DMS153 (cell line): ENCODE measurements at regions not wholly inside any gene's neighbourhood (a gene's known extent, or its start where the extent isn't known, plus 50 kb on each side); places are given as distances from the start of the nearest gene placed in this dataset.

ENCODE experiments used
- DNase-seq: peaks from one replicate; lab custom pipeline; 2025; lab: John Stamatoyannopoulos, UW

DNA sequence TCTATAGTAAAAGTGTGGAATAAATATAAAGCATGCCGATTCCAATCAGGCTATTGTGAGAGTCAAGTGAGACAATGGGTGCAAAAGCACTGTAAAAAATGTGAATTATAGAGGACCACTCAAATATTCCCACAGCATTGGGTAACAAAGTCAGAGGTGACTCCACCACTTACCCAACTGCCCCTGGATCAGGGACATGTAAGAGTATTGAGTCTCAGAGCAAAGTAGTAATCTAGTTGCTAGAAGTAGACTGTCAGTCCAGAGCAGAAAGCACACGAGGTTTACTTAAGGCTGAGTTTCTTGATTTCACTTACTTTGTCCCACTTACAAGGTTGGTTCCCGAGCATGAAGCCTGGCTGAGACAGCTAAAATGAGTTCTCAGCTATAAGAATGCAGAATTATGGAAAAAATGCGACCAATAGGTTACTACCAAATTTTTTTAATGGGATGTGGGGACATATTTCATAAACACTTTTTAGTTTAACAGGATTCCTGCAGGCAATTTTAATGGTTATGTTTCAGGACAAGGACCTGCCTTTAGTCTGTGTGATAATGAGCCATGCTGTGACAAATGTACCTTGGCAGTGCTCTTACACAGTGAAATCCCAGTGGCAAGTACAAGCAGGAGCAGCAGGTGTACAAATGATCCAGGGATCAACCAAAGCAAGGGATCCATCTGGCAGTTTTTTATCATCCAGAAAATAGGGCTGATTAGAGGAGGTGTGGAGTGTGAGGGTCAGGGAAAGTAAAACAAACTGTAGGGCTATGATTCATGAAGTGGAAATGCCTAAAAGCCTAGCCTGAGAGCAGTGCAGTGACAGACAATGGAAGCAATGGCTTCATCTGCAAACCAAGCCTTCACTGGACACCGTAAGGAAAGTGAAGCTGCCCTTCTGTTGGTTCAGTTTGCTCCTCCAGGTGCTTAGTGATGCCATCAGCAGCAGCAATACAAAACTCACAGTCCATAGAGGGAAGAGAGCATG lies 156.2 kb upstream of the SPAG17 start:
- DNase-seq = no peak

- DNase-seq = no peak
Measured at GRCh38 chr1:118339400-118340124, 154.5 kb upstream of the SPAG17 start.

- no peak for DNase-seq
Measured at GRCh38 chr1:118338936-118339335, 153.9 kb upstream of the SPAG17 start.

GRCh38 chr1:118337346-118337745 lies 152.3 kb upstream of the SPAG17 start:
- DNase-seq = no peak

DNA sequence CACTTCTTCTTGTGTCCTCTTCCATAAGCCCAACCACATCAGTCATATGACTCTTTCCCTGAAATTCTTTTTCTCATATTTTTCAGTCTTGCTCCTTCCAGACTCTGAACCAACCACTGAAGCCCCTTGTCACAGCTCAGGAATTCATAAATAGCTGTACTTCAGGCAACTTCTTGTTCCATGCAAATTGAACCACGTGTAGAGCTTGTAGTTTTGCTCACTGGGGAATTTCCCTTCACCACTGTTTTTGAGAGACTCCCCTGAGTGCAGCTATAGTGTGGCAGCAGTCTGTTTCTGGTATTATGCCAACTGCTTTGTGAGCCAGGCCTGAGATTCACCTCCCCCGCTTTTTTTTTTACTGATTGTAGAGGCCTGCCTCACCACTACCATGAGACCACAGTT lies 150.3 kb upstream of the SPAG17 start:
- peak; percentile 18 for DNase-seq

- no peak for DNase-seq
Measured at GRCh38 chr1:118334506-118334905, 149.5 kb upstream of the SPAG17 start.

DNA sequence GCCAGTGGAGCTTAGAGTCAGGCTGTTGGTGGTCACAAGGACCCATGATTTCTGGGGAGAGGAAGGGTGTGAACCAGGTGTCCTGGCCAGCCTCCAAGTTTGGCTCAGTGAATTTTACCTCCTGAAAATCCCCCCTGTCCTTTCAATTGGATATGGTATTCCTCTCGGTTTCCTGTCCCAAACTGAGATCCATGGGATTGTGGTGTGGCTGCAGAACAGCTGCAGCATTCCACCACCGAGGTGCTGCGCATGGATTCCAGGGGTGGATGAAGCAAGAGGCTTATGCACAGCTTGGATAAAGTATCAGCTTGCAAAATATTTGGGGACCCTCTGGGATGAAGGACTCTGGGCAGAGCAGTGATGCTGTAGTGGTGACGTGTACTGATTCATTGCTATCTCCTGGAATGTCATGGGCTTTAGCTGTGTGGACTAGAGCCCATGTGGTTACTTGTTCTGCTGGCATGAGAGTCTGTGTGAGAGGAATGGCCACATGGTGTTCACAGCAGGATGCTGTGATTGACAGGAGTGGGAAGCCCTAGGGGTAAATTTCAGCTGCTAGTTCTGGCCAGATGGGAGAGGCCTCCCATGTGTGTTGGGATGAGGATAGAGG lies 148.7 kb upstream of the SPAG17 start:
- no peak for DNase-seq

DNA sequence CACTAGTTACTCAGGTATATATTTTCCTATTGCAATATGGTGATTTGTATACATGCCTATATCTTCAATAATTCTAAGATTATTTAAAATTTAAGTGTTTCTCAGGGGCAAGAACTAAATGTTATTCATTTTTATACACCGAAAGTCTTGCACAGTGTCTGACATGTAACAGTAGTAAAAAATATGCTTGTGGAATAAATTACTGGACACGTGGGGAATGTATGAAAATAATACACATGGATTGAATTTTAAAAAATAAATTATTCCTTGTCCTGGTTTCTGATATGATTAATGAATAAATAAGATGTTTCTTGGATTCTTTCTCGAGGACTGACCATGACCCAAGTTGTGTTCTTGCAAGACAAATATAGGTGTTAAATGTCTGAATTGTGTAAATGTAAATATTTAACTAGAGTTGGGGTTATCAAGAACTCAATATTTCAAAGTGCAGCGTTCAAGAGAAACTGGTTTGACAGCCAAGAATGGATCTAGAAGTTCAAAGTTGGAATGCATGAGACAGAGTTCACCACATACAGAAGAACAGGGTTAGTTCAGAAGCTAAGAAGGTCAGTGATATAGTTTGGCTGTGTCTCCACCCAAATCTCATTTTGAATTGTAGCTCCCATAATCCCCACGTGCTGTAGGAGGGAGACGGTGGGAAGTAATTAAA lies 142.1 kb upstream of the SPAG17 start:
- no peak for DNase-seq

DNA sequence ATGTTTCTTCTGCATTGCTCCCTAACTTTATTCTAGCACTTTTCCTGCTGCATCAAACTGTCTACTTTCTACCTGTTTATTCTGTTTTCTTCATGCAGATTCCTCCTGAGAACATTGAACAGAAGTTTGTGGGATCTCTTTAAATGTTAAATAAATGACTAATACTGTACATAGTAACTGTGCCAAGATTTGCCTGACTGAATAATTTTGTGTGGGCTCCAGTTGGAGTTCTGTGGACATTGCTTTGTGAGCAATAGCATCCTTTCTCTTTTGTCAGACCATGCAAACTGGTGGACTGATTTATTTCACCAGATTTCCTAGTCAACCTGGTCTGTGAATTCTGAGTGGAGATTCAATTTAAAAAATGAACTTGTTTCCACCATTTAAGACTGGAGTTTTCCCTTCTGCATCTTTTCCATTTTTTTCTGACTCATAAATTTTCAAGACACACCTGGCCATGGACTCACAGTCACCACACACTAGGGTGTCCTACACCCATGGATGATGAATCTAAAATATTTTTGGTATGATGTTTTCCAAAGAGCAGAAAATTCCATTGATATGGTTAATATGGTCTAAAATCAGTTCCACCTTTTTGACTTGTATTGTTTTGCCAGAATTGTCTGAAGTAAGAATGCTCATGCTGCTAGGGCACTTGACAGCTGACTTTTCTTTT lies 140.7 kb upstream of the SPAG17 start:
- no peak for DNase-seq

DNA sequence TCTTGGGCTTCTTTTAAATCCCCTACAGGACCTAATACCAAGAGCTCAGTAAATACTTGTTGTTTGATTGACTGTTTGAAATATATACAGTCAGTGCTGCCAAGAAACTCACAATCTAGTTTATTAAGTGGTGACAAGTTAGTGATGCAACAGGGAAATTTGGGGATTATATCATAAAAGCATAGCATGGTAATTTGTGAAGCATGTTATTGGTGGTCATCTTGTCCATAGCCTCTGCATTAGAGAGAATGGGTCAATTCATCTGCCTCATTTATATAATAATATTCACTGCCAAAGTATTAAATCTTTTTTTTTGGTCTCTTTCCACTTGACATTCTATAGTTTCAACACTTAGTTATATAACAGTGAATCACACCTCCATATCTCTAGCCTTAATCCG lies 138.2 kb upstream of the SPAG17 start:
- DNase-seq = no peak

GRCh38 chr1:118322331-118322730 lies 137.3 kb upstream of the SPAG17 start:
- no peak for DNase-seq

- no peak for DNase-seq
Measured at GRCh38 chr1:118321840-118322239, 136.8 kb upstream of the SPAG17 start.

DNA sequence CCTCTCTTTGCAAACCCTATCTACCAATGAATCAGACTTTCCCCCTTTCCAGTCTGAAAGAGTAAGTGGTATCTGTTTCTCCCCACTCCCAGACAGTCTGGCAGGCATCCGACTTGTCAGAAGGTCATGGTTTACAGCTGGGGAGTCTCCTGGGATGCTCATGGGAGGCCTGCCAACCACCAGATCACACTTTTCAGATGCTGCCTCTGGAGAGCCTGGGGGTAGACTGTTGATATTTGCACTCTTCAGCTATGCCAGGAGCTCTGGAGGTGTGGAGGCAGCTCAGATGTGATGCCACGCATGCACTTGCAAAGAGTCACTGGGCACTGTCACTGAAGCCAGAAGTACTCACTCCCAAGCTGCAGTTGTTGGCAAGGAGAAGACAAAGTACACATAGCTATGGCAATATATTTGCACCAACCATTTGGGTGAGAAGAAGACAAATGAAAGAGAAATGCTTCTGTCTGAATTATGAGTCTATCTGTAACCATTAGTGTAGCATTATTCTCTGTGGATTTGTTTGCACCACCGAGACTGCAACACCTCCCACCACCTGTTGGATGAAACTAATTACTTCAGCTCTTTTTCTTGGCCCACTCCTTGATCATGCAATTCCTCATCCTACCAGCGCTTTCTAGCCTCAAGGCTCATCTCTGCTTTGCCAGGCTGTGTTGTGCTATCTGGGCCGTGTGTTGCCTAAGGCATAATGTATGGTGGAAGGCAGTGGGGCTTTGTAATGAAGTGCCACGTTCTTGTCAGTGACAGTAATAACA lies 133.0 kb upstream of the SPAG17 start:
- no peak for DNase-seq

GRCh38 chr1:118306851-118307250 lies 121.8 kb upstream of the SPAG17 start:
- no peak for DNase-seq

DNA sequence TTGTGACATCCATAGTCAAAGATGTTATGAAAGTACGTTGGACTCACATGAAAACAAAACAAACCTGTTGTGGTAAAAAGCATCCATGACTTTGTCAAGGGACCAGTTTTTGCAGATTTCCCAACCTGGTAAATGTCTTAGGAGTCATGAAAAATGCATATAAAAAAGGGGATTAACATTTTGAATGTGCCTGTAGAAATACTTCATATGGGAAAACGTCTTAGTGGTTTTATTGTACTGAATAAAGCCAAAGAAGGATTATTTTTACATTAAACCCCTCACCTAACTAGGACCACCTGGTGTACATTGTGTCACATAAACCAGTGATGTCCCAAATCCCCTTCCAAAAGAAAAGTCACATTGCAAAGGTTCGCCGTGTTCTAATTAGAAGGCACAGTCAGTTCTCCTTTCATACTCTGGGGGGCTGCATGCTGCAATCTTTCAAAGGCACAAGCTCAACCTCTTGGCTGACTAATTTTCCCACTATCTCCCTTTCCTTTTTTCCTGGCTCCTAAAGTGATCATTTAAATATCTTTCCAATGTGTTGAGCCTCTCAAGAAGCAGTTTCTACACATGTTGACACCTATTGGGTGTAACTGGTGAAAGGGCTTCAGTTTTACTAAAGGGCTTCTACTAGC lies 119.8 kb upstream of the SPAG17 start:
- DNase-seq = no peak

- DNase-seq = no peak
Measured at GRCh38 chr1:118303534-118303933, 118.5 kb upstream of the SPAG17 start.

GRCh38 chr1:118303064-118303463 lies 118.0 kb upstream of the SPAG17 start:
- DNase-seq = no peak

- DNase-seq = no peak
Measured at GRCh38 chr1:118302145-118302544, 117.1 kb upstream of the SPAG17 start.

- no peak for DNase-seq
Measured at GRCh38 chr1:118300808-118301207, 115.8 kb upstream of the SPAG17 start.

GRCh38 chr1:118298397-118298796 lies 113.4 kb upstream of the SPAG17 start:
- DNase-seq = no peak
